ENCODE measurements at regions not wholly inside any gene's neighbourhood (a gene's known extent, or its start where the extent isn't known, plus 50 kb on each side); places are given as distances from the start of the nearest gene placed in this dataset.

GRCh38 chr5:109533751-109534272, 124.0 kb upstream of the PJA2 start (continued):
- TF ChIP-seq REST (tag by site-specific recombination; IDR thresholded peaks at IDR 0.05) (no peak), ZFP69B (tag by site-specific recombination; IDR thresholded peaks at IDR 0.05) (no peak), ZNF335 (tag by site-specific recombination; conservative IDR thresholded peaks at IDR 0.05) (peak; percentile 70), ZNF416 (tag by site-specific recombination; IDR thresholded peaks at IDR 0.05) (no peak), ZNF211 (tag by site-specific recombination; IDR thresholded peaks at IDR 0.05; ENCODE audit: low read depth) (no peak), INSM2 (tag by site-specific recombination; IDR thresholded peaks at IDR 0.05) (peak; percentile 69), ZNF23 (tag by site-specific recombination; IDR thresholded peaks at IDR 0.05; ENCODE audit: borderline replicate concordance) (no peak), ZNF664 (tag by site-specific recombination; IDR thresholded peaks at IDR 0.05) (peak; percentile 53; the same call in 1 of the 2 replicates), PRDM10 (tag by site-specific recombination; IDR thresholded peaks at IDR 0.05) (peak; percentile 69), ZNF670 (tag by site-specific recombination; IDR thresholded peaks at IDR 0.05; ENCODE audit: low read depth) (no peak), ELK4 (IDR thresholded peaks at IDR 0.05; ENCODE audit: borderline replicate concordance, low read depth, low read length) (no peak), MYNN (tag by site-specific recombination; IDR thresholded peaks at IDR 0.05; ENCODE audit: borderline replicate concordance) (no peak), ZNF530 (tag by site-specific recombination; IDR thresholded peaks at IDR 0.05; ENCODE audit: low read depth) (no peak), ZBTB20 (tag by site-specific recombination; IDR thresholded peaks at IDR 0.05) (no peak), ZNF221 (tag by site-specific recombination; IDR thresholded peaks at IDR 0.05; ENCODE audit: borderline replicate concordance) (no peak), SP7 (tag by site-specific recombination; IDR thresholded peaks at IDR 0.05) (peak; percentile 36; the same call in 1 of the 2 replicates), ZIC2 (tag by site-specific recombination; IDR thresholded peaks at IDR 0.05) (no peak), SCRT2 (tag by site-specific recombination; IDR thresholded peaks at IDR 0.05) (no peak), ZNF174 (tag by site-specific recombination; IDR thresholded peaks at IDR 0.05) (no peak), ZBTB7A (tag by site-specific recombination; IDR thresholded peaks at IDR 0.05; ENCODE audit: low read depth) (no peak), ZNF157 (tag by site-specific recombination; IDR thresholded peaks at IDR 0.05) (no peak), ZNF324 (tag by site-specific recombination; IDR thresholded peaks at IDR 0.05) (no peak)
- TF ChIP-seq, protein P1, sequence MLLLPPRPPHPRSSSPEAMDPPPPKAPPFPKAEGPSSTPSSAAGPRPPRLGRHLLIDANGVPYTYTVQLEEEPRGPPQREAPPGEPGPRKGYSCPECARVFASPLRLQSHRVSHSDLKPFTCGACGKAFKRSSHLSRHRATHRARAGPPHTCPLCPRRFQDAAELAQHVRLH (tag by site-specific recombination; IDR thresholded peaks at IDR 0.05) = no peak
- TF ChIP-seq, protein P2, sequence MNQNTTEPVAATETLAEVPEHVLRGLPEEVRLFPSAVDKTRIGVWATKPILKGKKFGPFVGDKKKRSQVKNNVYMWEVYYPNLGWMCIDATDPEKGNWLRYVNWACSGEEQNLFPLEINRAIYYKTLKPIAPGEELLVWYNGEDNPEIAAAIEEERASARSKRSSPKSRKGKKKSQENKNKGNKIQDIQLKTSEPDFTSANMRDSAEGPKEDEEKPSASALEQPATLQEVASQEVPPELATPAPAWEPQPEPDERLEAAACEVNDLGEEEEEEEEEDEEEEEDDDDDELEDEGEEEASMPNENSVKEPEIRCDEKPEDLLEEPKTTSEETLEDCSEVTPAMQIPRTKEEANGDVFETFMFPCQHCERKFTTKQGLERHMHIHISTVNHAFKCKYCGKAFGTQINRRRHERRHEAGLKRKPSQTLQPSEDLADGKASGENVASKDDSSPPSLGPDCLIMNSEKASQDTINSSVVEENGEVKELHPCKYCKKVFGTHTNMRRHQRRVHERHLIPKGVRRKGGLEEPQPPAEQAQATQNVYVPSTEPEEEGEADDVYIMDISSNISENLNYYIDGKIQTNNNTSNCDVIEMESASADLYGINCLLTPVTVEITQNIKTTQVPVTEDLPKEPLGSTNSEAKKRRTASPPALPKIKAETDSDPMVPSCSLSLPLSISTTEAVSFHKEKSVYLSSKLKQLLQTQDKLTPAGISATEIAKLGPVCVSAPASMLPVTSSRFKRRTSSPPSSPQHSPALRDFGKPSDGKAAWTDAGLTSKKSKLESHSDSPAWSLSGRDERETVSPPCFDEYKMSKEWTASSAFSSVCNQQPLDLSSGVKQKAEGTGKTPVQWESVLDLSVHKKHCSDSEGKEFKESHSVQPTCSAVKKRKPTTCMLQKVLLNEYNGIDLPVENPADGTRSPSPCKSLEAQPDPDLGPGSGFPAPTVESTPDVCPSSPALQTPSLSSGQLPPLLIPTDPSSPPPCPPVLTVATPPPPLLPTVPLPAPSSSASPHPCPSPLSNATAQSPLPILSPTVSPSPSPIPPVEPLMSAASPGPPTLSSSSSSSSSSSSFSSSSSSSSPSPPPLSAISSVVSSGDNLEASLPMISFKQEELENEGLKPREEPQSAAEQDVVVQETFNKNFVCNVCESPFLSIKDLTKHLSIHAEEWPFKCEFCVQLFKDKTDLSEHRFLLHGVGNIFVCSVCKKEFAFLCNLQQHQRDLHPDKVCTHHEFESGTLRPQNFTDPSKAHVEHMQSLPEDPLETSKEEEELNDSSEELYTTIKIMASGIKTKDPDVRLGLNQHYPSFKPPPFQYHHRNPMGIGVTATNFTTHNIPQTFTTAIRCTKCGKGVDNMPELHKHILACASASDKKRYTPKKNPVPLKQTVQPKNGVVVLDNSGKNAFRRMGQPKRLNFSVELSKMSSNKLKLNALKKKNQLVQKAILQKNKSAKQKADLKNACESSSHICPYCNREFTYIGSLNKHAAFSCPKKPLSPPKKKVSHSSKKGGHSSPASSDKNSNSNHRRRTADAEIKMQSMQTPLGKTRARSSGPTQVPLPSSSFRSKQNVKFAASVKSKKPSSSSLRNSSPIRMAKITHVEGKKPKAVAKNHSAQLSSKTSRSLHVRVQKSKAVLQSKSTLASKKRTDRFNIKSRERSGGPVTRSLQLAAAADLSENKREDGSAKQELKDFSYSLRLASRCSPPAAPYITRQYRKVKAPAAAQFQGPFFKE (tag by site-specific recombination; IDR thresholded peaks at IDR 0.05; ENCODE audit: borderline replicate concordance) = no peak
